Peyer's patch (tissue), 4 donors: ENCODE measurements at regions not wholly inside any gene's neighbourhood (a gene's known extent, or its start where the extent isn't known, plus 50 kb on each side); places are given as distances from the start of the nearest gene placed in this dataset.

ENCODE experiments used
- POLR2A ChIP-seq, 2 donors: fragments of 450-650 bp; IDR thresholded peaks; one replicate each; pipeline ENCODE4 v1.5.1; 2017; ENCODE audit warnings: antibody characterized with exemption in 2 of 2, mild to moderate bottlenecking in 2 of 2, moderate library complexity in 2 of 2
- TF ChIP-seq, protein P1 (sequence below), 6 experiments: fragments of 450-650 bp in 4 of 6; fragments of 200-600 bp in 2 of 6; sonication (generic) in 1 of 6; IDR thresholded peaks; one replicate each; pipeline ENCODE4 v1.5.1; 2017 to 2019; ENCODE audit warnings: antibody characterized with exemption in 6 of 6, mild to moderate bottlenecking in 3 of 6, moderate library complexity in 1 of 6

DNA sequence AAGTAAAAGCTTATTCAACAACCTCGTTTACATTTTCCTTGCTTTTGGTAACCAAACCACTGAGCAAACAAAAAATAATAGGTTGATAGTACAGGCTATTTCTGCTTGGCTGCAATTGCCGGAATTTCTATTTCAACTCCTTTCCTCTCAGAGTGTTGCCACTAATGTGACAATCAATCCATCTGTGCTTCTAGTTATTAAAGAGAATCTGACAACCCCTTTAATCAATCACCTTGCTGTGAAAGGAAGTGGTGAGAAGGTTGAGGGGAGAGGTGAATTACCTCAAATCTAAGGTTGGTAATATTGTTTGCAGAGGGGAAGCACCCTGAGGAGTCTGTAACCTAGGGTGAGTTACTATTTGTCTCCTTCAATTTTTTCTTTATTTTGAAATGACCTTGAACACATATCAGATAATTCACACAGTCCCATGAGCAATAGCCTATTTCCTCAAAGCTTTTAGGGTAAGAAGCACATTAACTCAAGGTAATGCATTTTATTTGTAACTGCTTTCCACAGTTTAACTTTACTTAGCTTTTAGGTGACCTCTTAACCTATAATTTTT is 603.4 kb downstream of the MMUT start:
- TF ChIP-seq POLR2A (IDR thresholded peaks at IDR 0.05) = no peak
- TF ChIP-seq, protein P1, sequence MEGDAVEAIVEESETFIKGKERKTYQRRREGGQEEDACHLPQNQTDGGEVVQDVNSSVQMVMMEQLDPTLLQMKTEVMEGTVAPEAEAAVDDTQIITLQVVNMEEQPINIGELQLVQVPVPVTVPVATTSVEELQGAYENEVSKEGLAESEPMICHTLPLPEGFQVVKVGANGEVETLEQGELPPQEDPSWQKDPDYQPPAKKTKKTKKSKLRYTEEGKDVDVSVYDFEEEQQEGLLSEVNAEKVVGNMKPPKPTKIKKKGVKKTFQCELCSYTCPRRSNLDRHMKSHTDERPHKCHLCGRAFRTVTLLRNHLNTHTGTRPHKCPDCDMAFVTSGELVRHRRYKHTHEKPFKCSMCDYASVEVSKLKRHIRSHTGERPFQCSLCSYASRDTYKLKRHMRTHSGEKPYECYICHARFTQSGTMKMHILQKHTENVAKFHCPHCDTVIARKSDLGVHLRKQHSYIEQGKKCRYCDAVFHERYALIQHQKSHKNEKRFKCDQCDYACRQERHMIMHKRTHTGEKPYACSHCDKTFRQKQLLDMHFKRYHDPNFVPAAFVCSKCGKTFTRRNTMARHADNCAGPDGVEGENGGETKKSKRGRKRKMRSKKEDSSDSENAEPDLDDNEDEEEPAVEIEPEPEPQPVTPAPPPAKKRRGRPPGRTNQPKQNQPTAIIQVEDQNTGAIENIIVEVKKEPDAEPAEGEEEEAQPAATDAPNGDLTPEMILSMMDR (IDR thresholded peaks at IDR 0.05) = no peak
